OCI-LY3 (cell line): ENCODE measurements at regions not wholly inside any gene's neighbourhood (a gene's known extent, or its start where the extent isn't known, plus 50 kb on each side); places are given as distances from the start of the nearest gene placed in this dataset.

Source experiments
- EZH2phosphoT487 ChIP-seq: fragments of 200-600 bp; shearing (Covaris generic); IDR thresholded peaks from 2 replicates; pipeline ENCODE4 v1.6.1; 2018; ENCODE audit warnings: antibody characterized with exemption, mixed run types, low read depth
- TF ChIP-seq, protein P1 (sequence below): fragments of 200-600, 300-600 bp; sonication (generic); IDR thresholded peaks from 2 replicates; pipeline ENCODE4 v1.5.1; 2014; ENCODE audit warnings: antibody characterized with exemption, low read length, low read depth

DNA sequence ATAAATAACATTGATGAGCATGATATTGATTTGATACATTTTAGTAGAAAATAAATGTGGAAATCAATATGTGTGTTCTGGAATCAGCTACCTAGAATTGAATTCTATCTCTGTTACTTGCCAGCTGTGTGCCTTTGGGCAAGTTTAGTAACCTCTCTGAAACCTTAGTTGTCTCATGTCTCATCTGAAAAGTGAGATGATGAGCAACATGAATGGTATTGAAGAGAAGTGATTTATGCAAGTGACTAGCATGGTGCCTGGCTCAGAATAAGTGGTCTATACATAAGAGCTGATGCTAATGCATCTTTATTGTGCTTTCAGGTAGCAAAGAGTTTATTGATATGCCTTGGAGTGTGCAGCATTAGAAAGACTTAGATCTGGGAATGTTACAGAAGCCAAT, 383.3 kb downstream of the PRDM2 start:
- TF ChIP-seq, protein P1, sequence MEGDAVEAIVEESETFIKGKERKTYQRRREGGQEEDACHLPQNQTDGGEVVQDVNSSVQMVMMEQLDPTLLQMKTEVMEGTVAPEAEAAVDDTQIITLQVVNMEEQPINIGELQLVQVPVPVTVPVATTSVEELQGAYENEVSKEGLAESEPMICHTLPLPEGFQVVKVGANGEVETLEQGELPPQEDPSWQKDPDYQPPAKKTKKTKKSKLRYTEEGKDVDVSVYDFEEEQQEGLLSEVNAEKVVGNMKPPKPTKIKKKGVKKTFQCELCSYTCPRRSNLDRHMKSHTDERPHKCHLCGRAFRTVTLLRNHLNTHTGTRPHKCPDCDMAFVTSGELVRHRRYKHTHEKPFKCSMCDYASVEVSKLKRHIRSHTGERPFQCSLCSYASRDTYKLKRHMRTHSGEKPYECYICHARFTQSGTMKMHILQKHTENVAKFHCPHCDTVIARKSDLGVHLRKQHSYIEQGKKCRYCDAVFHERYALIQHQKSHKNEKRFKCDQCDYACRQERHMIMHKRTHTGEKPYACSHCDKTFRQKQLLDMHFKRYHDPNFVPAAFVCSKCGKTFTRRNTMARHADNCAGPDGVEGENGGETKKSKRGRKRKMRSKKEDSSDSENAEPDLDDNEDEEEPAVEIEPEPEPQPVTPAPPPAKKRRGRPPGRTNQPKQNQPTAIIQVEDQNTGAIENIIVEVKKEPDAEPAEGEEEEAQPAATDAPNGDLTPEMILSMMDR, result no peak
- no peak for TF ChIP-seq EZH2phosphoT487
